ENCODE measurements at regions not wholly inside any gene's neighbourhood (a gene's known extent, or its start where the extent isn't known, plus 50 kb on each side); places are given as distances from the start of the nearest gene placed in this dataset.

GRCh38 chr5:4909086-4909485 is 231.0 kb upstream of the ADAMTS16 start:
- H3K9me1 ChIP-seq (replicated peaks; ENCODE audit: control insufficient read depth, extremely low read depth, insufficient read depth, low read length) = no peaks in the 10 kb centered on the region

More at GRCh38 chr5:4909086-4909485, 231.0 kb upstream of the ADAMTS16 start:
- Histone ChIP-seq H2AFZ (ENCODE audit: low read depth, low read length) (no peak overlapping the region), H3K27me3 (ENCODE audit: control insufficient read depth in 2 of 2, insufficient read depth in 2 of 2, low read length in 2 of 2) (no peaks in the 10 kb centered on the region), H3K36me3 (ENCODE audit: control insufficient read depth in 2 of 2, extremely low read depth in 1 of 2, insufficient read depth in 2 of 2, low read length in 2 of 2) (no peaks in the 10 kb centered on the region), H3K27ac (ENCODE audit: insufficient read depth, low read depth, low read length) (no peak overlapping the region), H3K9me3 (replicated peaks; ENCODE audit: control insufficient read depth, insufficient read depth, low read length) (peaks cover 8% of the 10 kb centered on the region), H4K20me1 (replicated peaks; ENCODE audit: control insufficient read depth, extremely low read depth, insufficient read depth, low read length) (no peaks in the 10 kb centered on the region), H3K4me2 (ENCODE audit: insufficient read depth, low read length) (no peak overlapping the region), H3K4me1 (ENCODE audit: control insufficient read depth, extremely low read depth, insufficient read depth, low read length) (no peaks in the 10 kb centered on the region), H3K79me2 (ENCODE audit: control insufficient read depth, insufficient read depth, low read length) (no peaks in the 10 kb centered on the region), H3K9ac (replicated peaks; ENCODE audit: extremely low read depth, insufficient read depth, low read length) (no peak overlapping the region), H3K4me3 (replicated peaks in 1 of 3; ENCODE audit: insufficient read depth in 1 of 3, low read depth in 1 of 3, low read length in 3 of 3) (no peak overlapping the region)
- ChIA-PET POLR2A (no interaction called here), CTCF (no interaction called here)
- BruUV-seq (replicated peaks) = no TSS peak
- no peak for FAIRE-seq
- intact Hi-C loops (cut with micrococcal nuclease) = no loop called here
- no peak for DNase-seq (ENCODE audit: low read depth, low spot score)
- TF ChIP-seq POLR2AphosphoS5 (IDR thresholded peaks at IDR 0.05; ENCODE audit: insufficient read depth, low read depth, low read length) = no peak
- TF ChIP-seq CTCF (IDR thresholded peaks at IDR 0.05; ENCODE audit: extremely low read depth in 1 of 2, insufficient read depth in 1 of 2, low read depth in 1 of 2, low read length in 2 of 2) = no peak
- no peak for TF ChIP-seq JUN (IDR thresholded peaks at IDR 0.05; ENCODE audit: borderline replicate concordance, insufficient read depth, insufficient read length, low read depth)
- no peak for TF ChIP-seq FOS (IDR thresholded peaks at IDR 0.05; ENCODE audit: borderline replicate concordance, insufficient read depth, low read length)
- dilution Hi-C loops (cut with MboI; ENCODE audit: extremely low pct_ligation_motif_present, low sequenced_read_pairs) = no loop called here
